Coronary artery (tissue), 2 donors: ENCODE measurements at regions not wholly inside any gene's neighbourhood (a gene's known extent, or its start where the extent isn't known, plus 50 kb on each side); places are given as distances from the start of the nearest gene placed in this dataset.

Experiments
- DNase-seq: peaks from one replicate; pipeline ENCODE4 v3.0.0-alpha.2; 2017; ENCODE audit warnings: low spot score
- H3K27ac ChIP-seq, 2 donors: fragments of 200-600 bp; sonication (generic); one replicate each; pipeline ENCODE4 v1.5.1; 2016 to 2019
- H3K4me3 ChIP-seq: fragments of 200-600 bp; sonication (generic); 2 replicates; pipeline ENCODE4 v1.5.1; 2016; ENCODE audit warnings: mild to moderate bottlenecking, moderate library complexity
- TF ChIP-seq, protein P1 (sequence below): fragments of 200-600 bp; sonication (generic); IDR thresholded peaks from one replicate; pipeline ENCODE4 v1.5.1; 2019; ENCODE audit warnings: antibody characterized with exemption

DNA sequence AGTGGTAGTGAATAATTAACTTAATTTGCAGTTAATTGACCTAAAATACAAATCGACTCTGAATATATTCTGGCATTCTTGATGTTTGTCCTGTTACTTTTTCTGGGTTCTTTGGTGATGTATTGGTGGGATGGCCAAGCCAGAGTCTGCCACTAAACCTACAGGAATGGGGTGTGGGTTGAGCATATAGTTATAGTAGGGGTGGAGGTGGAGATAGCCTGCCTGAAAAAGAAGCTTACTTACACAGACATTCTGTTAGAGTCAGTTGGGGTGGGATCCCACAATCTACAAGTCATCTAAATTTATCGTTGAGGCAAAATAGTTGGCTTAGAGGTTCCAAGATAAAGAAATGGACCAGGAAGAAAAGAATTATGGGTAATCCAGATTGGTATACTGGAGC lies 787.7 kb downstream of the TMTC2 start:
- TF ChIP-seq, protein P1, sequence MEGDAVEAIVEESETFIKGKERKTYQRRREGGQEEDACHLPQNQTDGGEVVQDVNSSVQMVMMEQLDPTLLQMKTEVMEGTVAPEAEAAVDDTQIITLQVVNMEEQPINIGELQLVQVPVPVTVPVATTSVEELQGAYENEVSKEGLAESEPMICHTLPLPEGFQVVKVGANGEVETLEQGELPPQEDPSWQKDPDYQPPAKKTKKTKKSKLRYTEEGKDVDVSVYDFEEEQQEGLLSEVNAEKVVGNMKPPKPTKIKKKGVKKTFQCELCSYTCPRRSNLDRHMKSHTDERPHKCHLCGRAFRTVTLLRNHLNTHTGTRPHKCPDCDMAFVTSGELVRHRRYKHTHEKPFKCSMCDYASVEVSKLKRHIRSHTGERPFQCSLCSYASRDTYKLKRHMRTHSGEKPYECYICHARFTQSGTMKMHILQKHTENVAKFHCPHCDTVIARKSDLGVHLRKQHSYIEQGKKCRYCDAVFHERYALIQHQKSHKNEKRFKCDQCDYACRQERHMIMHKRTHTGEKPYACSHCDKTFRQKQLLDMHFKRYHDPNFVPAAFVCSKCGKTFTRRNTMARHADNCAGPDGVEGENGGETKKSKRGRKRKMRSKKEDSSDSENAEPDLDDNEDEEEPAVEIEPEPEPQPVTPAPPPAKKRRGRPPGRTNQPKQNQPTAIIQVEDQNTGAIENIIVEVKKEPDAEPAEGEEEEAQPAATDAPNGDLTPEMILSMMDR, result no peak

DNA sequence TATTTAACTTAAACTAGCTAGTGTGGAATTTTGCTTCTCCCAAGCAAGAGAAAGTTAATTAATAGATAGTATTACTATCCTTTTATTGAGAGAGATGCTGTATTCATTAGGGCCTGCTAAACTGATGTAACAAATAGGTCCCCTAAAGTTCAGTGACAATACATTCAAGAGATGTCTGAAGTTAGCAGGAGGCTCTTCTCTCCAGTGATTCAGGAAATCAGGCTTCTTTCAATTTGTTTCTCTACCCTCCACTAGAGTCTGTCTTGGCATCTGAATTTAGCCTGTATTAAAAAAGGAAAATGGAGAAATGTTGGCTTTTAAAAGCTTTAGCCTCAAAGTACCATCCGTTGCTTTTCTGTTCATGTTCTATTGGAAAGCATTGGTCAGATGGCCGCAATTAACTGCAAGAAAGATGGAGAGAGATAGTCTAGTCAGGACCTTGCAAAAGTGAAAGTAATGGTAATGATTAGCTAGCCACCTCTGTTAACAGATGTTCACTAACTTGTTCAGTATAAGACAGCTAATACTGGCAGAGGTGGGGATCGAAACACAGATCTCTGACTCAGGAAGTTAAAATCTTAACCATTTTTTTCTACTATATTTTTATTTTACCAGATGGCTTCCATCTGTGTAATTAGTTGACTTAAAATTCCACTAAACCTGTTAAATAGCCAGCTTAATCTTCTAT lies 786.8 kb downstream of the TMTC2 start:
- TF ChIP-seq, protein P1, result no peak
- Histone ChIP-seq H3K4me3 (no peak overlapping the region), H3K27ac (no peak overlapping the region)
- DNase-seq, result no peak

More for the DNA sequence above, 787.7 kb downstream of the TMTC2 start:
- no peak for DNase-seq
- Histone ChIP-seq H3K27ac (no peak overlapping the region), H3K4me3 (no peak overlapping the region)

DNA sequence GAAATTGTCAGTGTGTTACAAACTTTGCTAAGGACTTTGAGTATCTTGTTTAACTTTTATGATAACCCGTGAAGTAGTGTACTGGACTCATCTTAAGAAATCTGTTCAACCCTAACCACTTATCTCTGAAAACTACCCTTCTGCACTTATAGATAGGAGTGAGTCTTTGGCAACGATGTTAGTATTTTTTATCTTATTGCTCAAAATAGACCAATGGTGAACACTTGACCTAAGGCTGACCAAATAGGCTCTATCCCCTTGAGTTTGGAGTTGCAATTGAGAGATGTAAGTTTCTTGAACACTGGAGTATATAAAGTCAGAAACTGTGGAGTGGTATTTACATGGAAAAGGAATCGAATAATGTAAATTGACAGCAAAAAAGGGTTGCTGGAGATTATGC lies 786.1 kb downstream of the TMTC2 start:
- TF ChIP-seq, protein P1, result no peak
- Histone ChIP-seq H3K27ac (no peak overlapping the region), H3K4me3 (no peak overlapping the region)
- no peak for DNase-seq

DNA sequence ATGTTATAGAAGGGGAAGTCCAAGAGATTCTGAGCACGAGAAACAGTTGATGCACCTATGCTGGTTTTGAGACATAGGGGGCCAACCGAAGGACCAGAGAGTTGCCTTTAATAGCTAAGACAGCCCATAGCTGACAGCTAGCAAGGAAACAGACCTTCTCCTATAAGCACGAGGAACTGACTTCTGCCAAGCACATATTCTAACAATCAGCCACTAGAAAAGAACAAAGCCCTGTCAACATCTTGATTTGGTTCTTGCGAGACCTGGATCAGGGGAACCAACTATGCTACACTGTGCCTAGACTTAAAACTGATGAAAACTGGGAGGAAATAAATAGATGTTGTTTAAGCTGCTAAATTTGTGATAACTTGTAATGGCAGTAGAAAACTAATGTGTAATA lies 785.6 kb downstream of the TMTC2 start:
- Histone ChIP-seq H3K27ac (no peak overlapping the region), H3K4me3 (no peak overlapping the region)
- TF ChIP-seq, protein P1, result no peak
- no peak for DNase-seq

DNA sequence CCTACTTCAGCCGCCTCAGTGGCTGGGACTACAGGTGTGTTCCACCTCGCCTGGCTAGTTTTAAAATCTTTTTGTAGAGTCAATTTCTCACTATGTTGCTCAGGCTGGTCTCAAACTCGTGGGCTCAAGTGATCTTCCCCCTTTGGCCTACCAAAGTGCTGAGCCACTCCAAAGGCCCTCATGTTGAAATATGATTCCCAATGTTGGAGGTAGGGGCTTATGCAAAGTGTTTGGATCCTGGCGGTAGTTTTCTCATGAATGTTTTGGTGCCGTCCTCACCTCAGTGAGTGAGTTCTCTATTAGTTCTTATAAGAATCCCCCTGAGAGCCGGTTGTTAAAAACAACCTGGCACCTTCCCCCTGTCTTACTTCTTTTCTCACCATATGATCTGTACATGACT lies 784.6 kb downstream of the TMTC2 start:
- Histone ChIP-seq H3K27ac (no peak overlapping the region), H3K4me3 (no peak overlapping the region)
- DNase-seq, result no peak
- TF ChIP-seq, protein P1, result no peak

DNA sequence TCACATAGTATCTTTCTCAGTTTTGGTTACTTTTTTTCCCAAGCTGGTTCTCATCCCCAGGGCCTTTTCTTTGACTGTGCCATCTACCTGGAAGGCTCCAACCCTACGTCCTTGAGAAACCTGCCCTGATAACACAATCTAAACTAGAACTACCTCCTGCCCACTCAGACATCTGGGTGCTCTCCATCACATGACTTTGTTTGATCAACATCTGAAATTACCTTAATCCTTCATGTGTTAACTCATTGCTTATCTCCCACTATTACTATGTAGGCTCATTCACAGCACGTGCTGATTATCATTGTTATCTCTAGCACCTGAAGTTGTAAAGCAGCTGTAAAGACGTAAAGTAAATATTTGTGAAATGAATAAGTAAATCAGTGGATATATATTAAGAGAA lies 784.0 kb downstream of the TMTC2 start:
- TF ChIP-seq, protein P1, result no peak
- no peak overlapping the region for H3K4me3 ChIP-seq
- H3K27ac ChIP-seq, result no peak overlapping the region
- no peak for DNase-seq
